ENCODE measurements at regions not wholly inside any gene's neighbourhood (a gene's known extent, or its start where the extent isn't known, plus 50 kb on each side); places are given as distances from the start of the nearest gene placed in this dataset.

DNA sequence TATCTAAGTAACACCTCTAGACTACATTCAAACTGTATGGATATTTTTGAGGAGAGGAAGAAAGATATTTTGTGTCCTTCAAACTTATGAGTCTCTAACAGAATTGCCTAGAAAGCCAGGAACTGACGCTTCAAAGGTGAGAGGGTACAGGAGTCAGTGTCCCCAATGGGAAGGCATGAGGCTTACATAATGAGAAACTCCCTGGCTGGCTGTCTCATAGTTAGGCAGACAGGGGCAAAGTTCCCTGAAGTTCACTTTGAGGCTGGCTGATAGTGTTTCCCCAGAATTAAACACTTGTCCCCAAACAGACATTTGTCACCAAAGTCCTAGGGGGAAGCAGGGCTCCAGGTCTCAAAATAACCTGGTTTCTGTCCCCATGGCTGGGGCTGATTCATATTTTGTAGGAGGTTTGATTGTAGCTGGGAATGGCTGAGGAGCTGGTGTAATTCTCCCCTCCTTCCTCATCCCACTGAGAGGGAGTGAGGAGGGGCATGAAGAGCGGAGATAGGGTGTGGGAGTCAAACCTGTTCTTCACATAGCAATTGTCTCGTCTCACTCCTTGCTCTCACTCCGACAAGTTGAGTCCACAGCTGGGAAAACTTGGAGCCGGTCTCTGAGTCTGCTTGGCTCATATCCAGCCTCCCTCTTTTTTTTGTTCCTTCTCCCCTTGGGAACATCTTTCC, 56.4 kb upstream of the CISTR start:
- TF ChIP-seq EZH2 (IDR thresholded peaks at IDR 0.05) (no peak), POLR2AphosphoS5 (IDR thresholded peaks at IDR 0.05; ENCODE audit: borderline replicate concordance, low read depth, low read length) (no peak), FOXP2 (optimal IDR thresholded peaks at IDR 0.05; ENCODE audit: control extremely low read depth, extremely low read length, insufficient read depth) (no peak)
